Embryonic facial prominence (tissue), 1 donor: ENCODE measurements at regions not wholly inside any gene's neighbourhood (a gene's known extent, or its start where the extent isn't known, plus 50 kb on each side); places are given as distances from the start of the nearest gene placed in this dataset.

Experiments used
- DNase-seq: peaks from one replicate; pipeline ENCODE4 v3.0.0-alpha.2; 2016; ENCODE audit errors: extremely low spot score

GRCh38 chr22:23522623-23523251, 57.4 kb downstream of the IGLL1 start:
- DNase-seq, result no peak

- peak; percentile 86 for DNase-seq
Measured at GRCh38 chr22:23521441-23522113, 58.5 kb downstream of the IGLL1 start.

- DNase-seq, result no peak
Measured at GRCh38 chr22:23520863-23521440, 59.1 kb downstream of the IGLL1 start.

GRCh38 chr22:23519442-23520157, 60.5 kb downstream of the IGLL1 start:
- no peak for DNase-seq

GRCh38 chr22:23518376-23519187, 61.5 kb downstream of the IGLL1 start:
- no peak for DNase-seq

- DNase-seq, result no peak
Measured at GRCh38 chr22:23517804-23518375, 62.2 kb downstream of the IGLL1 start.

- no peak for DNase-seq
Measured at GRCh38 chr22:23516304-23516703, 63.8 kb downstream of the IGLL1 start.

GRCh38 chr22:23514322-23515038, 65.6 kb downstream of the IGLL1 start:
- DNase-seq, result no peak

- no peak for DNase-seq
Measured at GRCh38 chr22:23513705-23514104, 66.4 kb downstream of the IGLL1 start.

GRCh38 chr22:23513133-23513532, 67.0 kb downstream of the IGLL1 start:
- no peak for DNase-seq

GRCh38 chr22:23512721-23513120, 67.4 kb downstream of the IGLL1 start:
- DNase-seq, result no peak

- no peak for DNase-seq
Measured at GRCh38 chr22:23512348-23512705, 67.8 kb downstream of the IGLL1 start.

- no peak for DNase-seq
Measured at GRCh38 chr22:23511627-23512347, 68.3 kb downstream of the IGLL1 start.

GRCh38 chr22:23509571-23510302, 70.4 kb downstream of the IGLL1 start:
- no peak for DNase-seq

GRCh38 chr22:23504516-23504915, 75.6 kb downstream of the IGLL1 start:
- no peak for DNase-seq

- no peak for DNase-seq
Measured at GRCh38 chr22:23503736-23504440, 76.2 kb downstream of the IGLL1 start.

- no peak for DNase-seq
Measured at GRCh38 chr22:23503142-23503541, 76.9 kb downstream of the IGLL1 start.

- DNase-seq, result no peak
Measured at GRCh38 chr22:23501708-23502107, 78.4 kb downstream of the IGLL1 start.

GRCh38 chr22:23501261-23501619, 78.8 kb downstream of the IGLL1 start:
- DNase-seq, result no peak
